GM12874 (cell line): ENCODE measurements at regions not wholly inside any gene's neighbourhood (a gene's known extent, or its start where the extent isn't known, plus 50 kb on each side); places are given as distances from the start of the nearest gene placed in this dataset.

ENCODE experiments used
- TF ChIP-seq, protein P1 (sequence below): IDR thresholded peaks from 2 replicates; pipeline ENCODE4 v1.5.1; 2011; ENCODE audit warnings: low read depth, mild to moderate bottlenecking, control low read depth, low read length, moderate library complexity; ENCODE audit not compliant: insufficient read depth

GRCh38 chr13:76454991-76455390 is 431.2 kb downstream of the KCTD12 start:
- TF ChIP-seq, protein P1, sequence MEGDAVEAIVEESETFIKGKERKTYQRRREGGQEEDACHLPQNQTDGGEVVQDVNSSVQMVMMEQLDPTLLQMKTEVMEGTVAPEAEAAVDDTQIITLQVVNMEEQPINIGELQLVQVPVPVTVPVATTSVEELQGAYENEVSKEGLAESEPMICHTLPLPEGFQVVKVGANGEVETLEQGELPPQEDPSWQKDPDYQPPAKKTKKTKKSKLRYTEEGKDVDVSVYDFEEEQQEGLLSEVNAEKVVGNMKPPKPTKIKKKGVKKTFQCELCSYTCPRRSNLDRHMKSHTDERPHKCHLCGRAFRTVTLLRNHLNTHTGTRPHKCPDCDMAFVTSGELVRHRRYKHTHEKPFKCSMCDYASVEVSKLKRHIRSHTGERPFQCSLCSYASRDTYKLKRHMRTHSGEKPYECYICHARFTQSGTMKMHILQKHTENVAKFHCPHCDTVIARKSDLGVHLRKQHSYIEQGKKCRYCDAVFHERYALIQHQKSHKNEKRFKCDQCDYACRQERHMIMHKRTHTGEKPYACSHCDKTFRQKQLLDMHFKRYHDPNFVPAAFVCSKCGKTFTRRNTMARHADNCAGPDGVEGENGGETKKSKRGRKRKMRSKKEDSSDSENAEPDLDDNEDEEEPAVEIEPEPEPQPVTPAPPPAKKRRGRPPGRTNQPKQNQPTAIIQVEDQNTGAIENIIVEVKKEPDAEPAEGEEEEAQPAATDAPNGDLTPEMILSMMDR = no peak

DNA sequence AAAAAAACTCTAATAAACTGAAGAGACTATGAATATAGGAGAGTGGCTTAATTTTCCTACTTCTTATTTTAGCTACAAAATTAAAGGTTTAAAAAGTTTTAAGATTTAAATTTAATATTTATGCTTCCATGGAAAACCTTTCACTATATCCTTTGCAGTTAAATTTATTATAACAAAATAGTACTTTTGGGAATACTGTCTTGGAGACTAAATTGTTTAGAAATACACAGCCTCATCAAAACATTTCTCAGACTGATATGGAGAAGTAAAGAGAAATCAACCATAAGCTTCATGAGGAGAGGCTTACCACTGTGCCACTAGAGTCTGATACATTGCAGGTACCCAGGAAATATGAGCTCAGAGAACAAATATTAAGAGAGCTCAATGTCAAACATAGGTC is 436.5 kb downstream of the KCTD12 start:
- TF ChIP-seq, protein P1 = no peak

- TF ChIP-seq, protein P1 = no peak
Measured at GRCh38 chr13:76446191-76446590, 440.0 kb downstream of the KCTD12 start.

DNA sequence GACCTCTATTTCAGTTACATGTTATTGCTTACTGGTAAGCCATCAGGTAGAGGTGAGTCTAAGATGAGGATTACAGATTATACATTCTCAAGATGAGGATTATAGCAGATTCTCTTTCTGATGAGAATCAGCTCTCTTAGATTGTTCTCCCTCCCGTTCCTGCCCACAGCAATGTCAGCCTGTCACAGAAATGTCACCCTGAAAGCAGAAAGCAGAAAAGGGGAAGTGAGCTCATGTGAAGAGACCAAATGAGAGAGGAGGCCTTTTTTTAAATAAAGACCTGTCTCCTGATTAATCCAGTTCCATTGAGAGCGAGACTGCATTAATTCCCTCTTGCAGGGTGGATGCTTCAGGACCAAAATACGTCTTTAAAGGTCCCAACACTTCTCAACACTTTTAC is 445.6 kb downstream of the KCTD12 start:
- TF ChIP-seq, protein P1 = no peak

- TF ChIP-seq, protein P1 = no peak
Measured at GRCh38 chr13:76439546-76439945, 446.7 kb downstream of the KCTD12 start.

GRCh38 chr13:76438050-76438449 is 448.2 kb downstream of the KCTD12 start:
- TF ChIP-seq, protein P1 = no peak

DNA sequence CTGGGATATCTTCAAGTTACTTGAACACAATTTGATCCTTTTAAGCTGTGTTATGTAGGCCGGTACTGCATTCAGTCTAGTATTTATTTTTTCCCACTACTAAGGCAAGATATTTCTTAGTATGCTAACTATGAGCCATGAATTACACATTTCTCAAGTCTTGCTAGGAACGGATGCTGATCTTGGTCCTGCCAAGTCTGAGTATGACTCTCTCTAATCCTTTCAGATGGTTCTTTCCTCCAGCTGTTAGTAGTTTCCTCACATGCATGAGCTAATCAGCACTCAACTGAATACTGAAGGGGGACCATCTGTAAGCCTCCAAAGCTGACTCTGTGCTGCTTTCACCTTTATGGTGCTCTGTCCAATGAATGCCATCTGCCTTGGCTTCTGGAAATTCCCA is 460.3 kb downstream of the KCTD12 start:
- TF ChIP-seq, protein P1 = no peak

DNA sequence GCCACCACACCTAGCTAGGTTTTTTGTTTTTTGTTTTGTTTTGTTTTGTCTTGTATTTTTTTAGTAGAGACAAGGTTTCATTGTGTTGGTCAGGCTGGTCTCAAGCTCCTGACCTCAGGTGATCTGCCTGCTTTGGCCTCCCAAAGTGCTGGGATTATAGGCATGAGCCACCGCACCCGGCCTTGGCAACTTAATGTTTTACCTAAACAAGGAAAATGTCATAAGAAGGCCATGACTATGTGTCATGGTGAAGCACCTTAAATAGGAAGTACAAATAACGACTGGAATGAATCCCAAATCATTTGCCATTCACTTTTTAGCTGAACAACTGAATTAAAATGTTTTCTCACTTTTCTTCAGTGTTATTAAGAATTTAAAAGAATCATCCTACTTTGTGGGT is 465.2 kb downstream of the KCTD12 start:
- TF ChIP-seq, protein P1 = no peak
